HG03135 (cell line): ENCODE measurements at regions not wholly inside any gene's neighbourhood (a gene's known extent, or its start where the extent isn't known, plus 50 kb on each side); places are given as distances from the start of the nearest gene placed in this dataset.
"Not testable (repeated sequence)": the region's sequence is repeated elsewhere in the genome, so short reads cannot be mapped to it uniquely, and the experiment has no call there.

Experiments
- ATAC-seq: cut with Tn5 transposase; IDR thresholded peaks from one replicate; pipeline ENCODE4 v1.9.1; 2021; ENCODE audit warnings: mild to moderate bottlenecking, moderate library complexity; ENCODE audit not compliant: unreplicated experiment

DNA sequence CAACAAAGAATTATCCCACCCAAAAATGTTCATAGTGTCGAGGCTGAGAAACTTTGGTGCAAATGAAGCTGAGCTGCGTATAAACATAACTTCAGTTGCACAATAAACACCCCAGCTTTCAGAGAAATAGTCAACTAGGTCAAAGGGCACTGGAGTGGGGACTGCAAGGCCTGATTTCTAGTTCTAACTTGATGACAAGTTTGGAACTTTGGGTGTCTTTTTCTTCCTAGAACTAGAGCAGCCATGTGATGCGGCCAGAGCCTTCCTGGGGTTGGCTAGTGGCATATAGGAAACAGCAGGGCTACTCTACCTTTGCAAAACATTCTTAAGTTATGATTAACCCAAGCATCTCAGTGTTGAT, 298.4 kb upstream of the AMIGO2 start:
- ATAC-seq, result no peak

- no peak for ATAC-seq
Observed at GRCh38 chr12:47377414-47378221, 297.9 kb upstream of the AMIGO2 start.

- ATAC-seq, result no peak
Observed at GRCh38 chr12:47376927-47377326, 297.2 kb upstream of the AMIGO2 start.

DNA sequence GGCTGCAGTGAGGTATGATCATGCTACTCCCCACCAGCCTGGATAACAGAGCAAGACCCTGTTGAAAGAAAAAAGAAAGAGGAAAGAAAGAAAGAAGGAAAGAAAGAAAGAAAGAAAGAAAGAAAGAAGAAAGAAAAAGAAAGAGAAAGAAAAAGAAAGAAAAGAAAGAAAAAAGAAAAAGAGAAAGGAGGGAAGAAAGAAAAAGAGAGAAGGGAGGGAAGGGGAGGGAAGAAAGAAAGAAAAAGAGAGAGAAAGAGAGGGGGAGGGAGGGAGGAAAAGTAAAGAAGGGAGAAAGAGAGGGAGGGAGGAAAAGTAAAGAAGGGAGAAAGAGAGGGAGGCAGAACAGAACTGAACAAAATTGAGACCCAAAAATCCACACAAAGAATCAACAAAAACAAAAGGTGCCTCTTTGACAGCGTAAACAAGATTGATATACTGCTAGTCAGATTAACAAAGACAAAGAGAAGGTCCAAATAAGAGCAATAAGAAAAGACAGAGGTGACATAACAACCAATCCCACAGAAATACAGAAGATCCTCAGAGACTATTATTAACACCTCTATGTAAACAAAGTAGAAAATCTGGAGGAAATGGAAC, 293.9 kb upstream of the AMIGO2 start:
- ATAC-seq, result no peak

GRCh38 chr12:47370421-47370820, 290.7 kb upstream of the AMIGO2 start:
- ATAC-seq, result no peak

DNA sequence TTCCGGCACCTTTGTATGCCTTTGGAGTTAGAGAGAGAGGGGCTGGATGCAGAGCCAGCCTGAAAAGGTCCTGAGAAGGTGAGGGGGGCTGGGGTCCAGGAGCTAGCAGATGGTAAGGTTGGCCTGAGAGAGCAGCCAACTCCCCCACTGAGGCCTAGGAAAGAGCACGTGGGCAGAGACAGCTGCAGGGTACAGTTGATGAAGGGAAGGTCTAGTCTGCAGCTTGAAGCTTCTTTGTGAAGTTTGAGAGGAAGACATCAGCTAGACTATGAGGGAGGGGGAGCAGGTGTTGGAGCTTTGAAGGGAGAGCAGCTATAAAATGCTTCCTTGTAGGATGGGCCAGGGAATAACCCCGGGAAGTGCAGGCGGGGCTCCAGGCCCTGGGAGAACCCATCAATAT, 289.3 kb upstream of the AMIGO2 start:
- ATAC-seq, result no peak

GRCh38 chr12:47367912-47368537, 288.3 kb upstream of the AMIGO2 start:
- no peak for ATAC-seq

DNA sequence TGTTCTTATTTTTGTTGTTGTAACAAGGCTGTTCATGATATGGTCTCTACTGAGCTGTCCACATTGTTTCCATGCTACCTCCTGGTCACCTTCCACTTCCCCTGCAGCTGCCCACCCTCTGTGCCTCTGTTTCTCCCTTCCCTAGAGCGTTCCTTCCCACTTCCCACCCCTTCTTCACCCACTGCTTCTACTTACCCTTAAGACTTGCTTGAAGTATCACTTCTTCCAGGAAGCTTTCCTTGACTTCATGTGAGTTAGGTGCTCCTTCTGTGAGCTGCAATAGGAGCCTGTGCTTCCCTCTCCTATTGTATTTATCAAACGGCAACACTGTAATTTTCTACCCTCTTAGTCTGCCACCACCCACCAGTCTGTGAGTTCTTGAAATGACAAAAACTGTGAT, 286.8 kb upstream of the AMIGO2 start:
- ATAC-seq, result no peak

- no peak for ATAC-seq
Observed at GRCh38 chr12:47366157-47366556, 286.4 kb upstream of the AMIGO2 start.

DNA sequence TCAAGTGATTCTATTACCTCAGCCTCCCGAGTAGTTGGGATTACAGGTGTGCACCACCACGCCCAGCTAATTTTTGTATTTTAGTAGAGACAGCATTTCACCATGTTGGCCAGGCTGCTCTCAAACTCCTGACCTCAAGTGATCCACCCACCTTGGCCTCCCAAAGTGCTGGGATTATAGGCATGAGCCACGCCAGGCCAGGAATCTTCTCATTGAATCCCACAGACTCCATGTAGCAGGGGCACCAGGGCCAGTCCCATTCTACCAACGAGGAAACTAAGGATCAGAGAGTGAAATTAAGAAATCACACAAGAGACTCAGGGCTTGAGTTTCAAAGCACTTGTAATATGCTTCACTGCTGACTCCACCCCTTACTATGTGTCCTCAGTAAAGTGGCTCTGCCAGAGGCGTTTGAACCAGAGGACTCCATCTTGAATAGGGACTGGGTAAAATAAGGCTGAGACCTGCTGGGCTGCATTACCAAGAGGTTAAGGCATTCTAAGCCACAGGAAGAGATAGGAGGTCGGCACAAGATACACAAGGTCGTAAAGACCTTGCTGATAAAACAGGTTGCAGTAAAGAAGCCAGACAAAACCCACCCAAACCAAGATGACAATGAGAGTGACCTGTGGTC, 285.8 kb upstream of the AMIGO2 start:
- ATAC-seq, result not testable (repeated sequence)

GRCh38 chr12:47364261-47364660, 284.5 kb upstream of the AMIGO2 start:
- no peak for ATAC-seq

- ATAC-seq, result no peak
Observed at GRCh38 chr12:47362126-47362705, 282.5 kb upstream of the AMIGO2 start.

DNA sequence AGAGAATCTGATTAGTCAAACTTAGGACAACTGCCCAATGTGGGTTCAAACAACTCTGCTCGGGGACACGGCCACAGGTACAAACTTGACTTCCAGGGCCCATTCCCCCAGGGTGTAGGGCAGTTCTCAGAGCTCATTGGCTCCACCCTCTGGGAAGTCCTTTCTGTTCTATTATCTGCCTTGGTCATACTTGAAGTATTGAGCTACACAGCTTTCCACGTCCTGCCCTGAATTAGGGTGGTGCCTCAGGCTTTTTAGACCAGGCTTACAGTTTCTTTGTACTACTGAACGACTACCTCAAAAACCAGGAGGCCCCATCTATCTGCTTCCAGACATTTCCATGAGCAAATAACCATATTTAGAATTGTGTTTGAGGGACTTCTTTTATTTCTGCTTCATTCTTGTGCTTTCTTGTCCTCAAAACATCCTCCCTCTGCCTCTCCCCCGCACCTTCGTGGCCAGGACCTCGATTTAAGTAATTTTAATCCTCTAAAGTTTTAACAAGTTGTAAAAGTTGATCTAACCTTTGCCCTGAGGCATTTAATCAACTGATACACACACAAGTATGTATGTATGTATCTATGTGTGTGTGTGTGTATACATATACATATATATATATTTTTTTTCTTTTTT, 281.7 kb upstream of the AMIGO2 start:
- peak; percentile 65 for ATAC-seq

DNA sequence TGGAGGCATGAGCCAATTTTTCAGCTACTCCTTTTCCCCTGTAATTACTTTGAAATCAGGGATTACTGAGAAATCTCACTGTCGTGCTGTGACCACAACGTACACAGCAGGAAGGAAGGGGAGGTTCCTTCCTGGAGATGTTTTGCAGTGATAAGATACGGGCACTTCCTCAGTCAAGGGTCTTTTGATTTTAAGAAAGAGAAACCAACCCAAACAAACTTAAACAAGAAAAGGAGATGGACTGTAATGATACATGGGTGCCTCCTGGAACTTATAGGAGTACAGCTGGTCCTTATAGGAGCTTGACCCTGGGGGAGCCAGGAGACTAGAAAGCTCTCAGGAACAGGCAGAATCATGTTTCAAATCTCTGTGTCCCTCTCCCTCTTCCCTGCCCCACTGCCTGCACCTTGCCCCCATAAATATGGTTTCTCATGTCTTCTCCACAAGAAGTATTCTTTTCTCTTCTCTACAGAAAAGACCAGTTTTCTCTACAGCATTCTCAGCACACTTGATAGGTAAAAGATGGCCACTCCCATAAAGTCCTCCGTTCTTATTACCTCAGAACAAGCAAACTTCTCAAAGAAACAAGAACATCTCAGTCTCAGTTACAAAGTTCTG, 281.1 kb upstream of the AMIGO2 start:
- peak; percentile 29 for ATAC-seq

- ATAC-seq, result no peak
Observed at GRCh38 chr12:47360093-47360480, 280.3 kb upstream of the AMIGO2 start.

- ATAC-seq, result no peak
Observed at GRCh38 chr12:47359310-47360092, 279.7 kb upstream of the AMIGO2 start.

GRCh38 chr12:47357006-47357405, 277.2 kb upstream of the AMIGO2 start:
- not testable (repeated sequence) for ATAC-seq

DNA sequence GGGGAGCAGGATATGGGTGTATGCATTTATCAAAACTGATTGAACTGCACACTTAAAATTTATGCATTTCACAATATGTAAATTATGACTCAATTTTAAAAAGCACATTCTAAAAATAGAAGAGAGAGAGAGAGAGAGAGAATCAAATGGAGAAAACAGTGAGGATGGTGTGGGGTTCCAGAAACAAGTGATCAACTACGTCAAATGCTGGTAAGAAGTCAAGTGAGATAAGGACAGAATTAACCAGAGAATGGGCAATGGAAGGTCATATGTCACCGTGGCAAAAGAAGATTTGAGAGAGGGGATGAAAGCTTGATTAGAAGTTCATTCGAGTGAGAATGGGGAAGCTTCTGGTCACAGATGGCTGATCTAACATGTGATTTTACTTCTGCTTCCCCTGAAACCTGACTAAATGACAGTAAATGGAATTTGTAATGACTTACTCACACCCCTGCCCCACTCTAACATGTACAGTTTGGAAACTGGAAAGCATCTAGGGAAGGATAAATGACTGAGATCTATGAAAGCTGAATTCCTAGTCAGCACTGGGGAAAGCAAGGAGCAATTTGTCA, 276.5 kb upstream of the AMIGO2 start:
- ATAC-seq, result peak; percentile 79

- ATAC-seq, result no peak
Observed at GRCh38 chr12:47353508-47353907, 273.7 kb upstream of the AMIGO2 start.
